SK-N-SH (cell line): ENCODE measurements at regions not wholly inside any gene's neighbourhood (a gene's known extent, or its start where the extent isn't known, plus 50 kb on each side); places are given as distances from the start of the nearest gene placed in this dataset.

Experiments
- CTCF ChIA-PET: fragments of 300-600, 350-600 bp; formaldehyde crosslinking; extraction: SDS; loops from one replicate; lab custom pipeline; 2021; lab: Yijun Ruan, JAX
- POLR2A ChIA-PET: fragments of 350-600 bp; sonication (Branson Sonifier 250); formaldehyde crosslinking; extraction: SDS; loops from one replicate; lab custom pipeline; 2020; ENCODE audit warnings: antibody characterized with exemption, inconsistent platforms; lab: Yijun Ruan, JAX
- DNase-seq: peaks from one replicate; pipeline ENCODE4 v3.0.0; 2012
- H2AFZ ChIP-seq: fragments of 200-600 bp; sonication (generic); 2 replicates; pipeline ENCODE4 v1.8.1; 2016; ENCODE audit warnings: antibody characterized with exemption, mild to moderate bottlenecking, low read depth
- H3F3A ChIP-seq: fragments of 200-600 bp; sonication (generic); replicated peaks from 2 replicates; pipeline ENCODE3; 2016; ENCODE audit warnings: antibody characterized with exemption, mild to moderate bottlenecking; ENCODE audit not compliant: insufficient read depth
- H3K27ac ChIP-seq, 2 experiments: fragments of 200-500 bp in 1 of 2; fragments of 200-600 bp in 1 of 2; sonication (Bioruptor generic) in 1 of 2; sonication (generic), shearing (Covaris generic) in 1 of 2; 2 replicates each; pipeline versions ENCODE4 v1.5.1 to v1.6.1; 2014 to 2016; ENCODE audit warnings: low read depth in 2 of 2, inconsistent platforms in 1 of 2, low read length in 1 of 2, mild to moderate bottlenecking in 1 of 2, mixed read lengths in 1 of 2
- H3K27me3 ChIP-seq: fragments of 200-600 bp; sonication (generic), shearing (Covaris generic); 2 replicates; pipeline ENCODE4 v1.6.1; 2016; ENCODE audit warnings: mixed run types; ENCODE audit not compliant: insufficient read depth
- H3K36me3 ChIP-seq, 2 experiments: fragments of 200-500 bp in 1 of 2; fragments of 200-600 bp in 1 of 2; sonication (Bioruptor generic) in 1 of 2; sonication (generic) in 1 of 2; replicated peaks in 1 of 2; 2 replicates each; pipeline versions ENCODE3 to v1.5.1; 2014 to 2016; ENCODE audit warnings: low read length in 1 of 2, mild to moderate bottlenecking in 1 of 2; ENCODE audit not compliant: insufficient read depth in 2 of 2, control insufficient read depth in 1 of 2
- H3K4me1 ChIP-seq, 2 experiments: fragments of 200-500 bp in 1 of 2; fragments of 200-600 bp in 1 of 2; sonication (Bioruptor generic) in 1 of 2; sonication (generic), shearing (Covaris generic) in 1 of 2; 2 replicates each; pipeline versions ENCODE4 v1.5.1 to v1.6.1; 2014 to 2016; ENCODE audit warnings: low read depth in 1 of 2, low read length in 1 of 2, mixed run types in 1 of 2; ENCODE audit not compliant: insufficient read depth in 2 of 2, control insufficient read depth in 1 of 2
- H3K4me2 ChIP-seq: fragments of 200-600 bp; sonication (generic), shearing (Covaris generic); 2 replicates; pipeline ENCODE4 v1.6.1; 2017; ENCODE audit warnings: mixed run types
- H3K4me3 ChIP-seq, 2 experiments: fragments of 200-500 bp in 1 of 2; fragments of 200-600 bp in 1 of 2; sonication (Bioruptor generic) in 1 of 2; sonication (generic), shearing (Covaris generic) in 1 of 2; 2 replicates each; pipeline versions ENCODE4 v1.5.1 to v1.8.1; 2014 to 2016; ENCODE audit warnings: low read depth in 2 of 2, inconsistent platforms in 1 of 2, low read length in 1 of 2, mild to moderate bottlenecking in 1 of 2, mixed read lengths in 1 of 2, moderate library complexity in 1 of 2
- H3K79me2 ChIP-seq: fragments of 200-600 bp; sonication (generic); 2 replicates; pipeline ENCODE4 v1.8.1; 2017; ENCODE audit warnings: mild to moderate bottlenecking; ENCODE audit not compliant: insufficient read depth
- H3K9ac ChIP-seq: fragments of 200-600 bp; sonication (generic); 2 replicates; pipeline ENCODE4 v1.6.1; 2017; ENCODE audit warnings: mixed run types
- H3K9me2 ChIP-seq: fragments of 200-600 bp; sonication (generic); 2 replicates; pipeline ENCODE4 v1.6.1; 2017; ENCODE audit warnings: mixed run types
- H3K9me3 ChIP-seq: fragments of 200-600 bp; sonication (generic); 2 replicates; pipeline ENCODE4 v1.6.1; 2017; ENCODE audit warnings: mixed run types, mild to moderate bottlenecking, moderate library complexity
- H4K20me1 ChIP-seq: fragments of 200-600 bp; sonication (generic); 2 replicates; pipeline ENCODE4 v1.6.1; 2017; ENCODE audit warnings: mild to moderate bottlenecking, mixed run types; ENCODE audit not compliant: insufficient read depth
- CHD2 ChIP-seq: fragments of 150-350 bp; IDR thresholded peaks from 2 replicates; pipeline ENCODE4 v1.6.1; 2018; ENCODE audit warnings: low read length; ENCODE audit not compliant: partially characterized antibody
- EP300 ChIP-seq, 2 experiments: IDR thresholded peaks; 2 replicates each; pipeline versions ENCODE4 v1.4.0 to v1.6.1; 2012; ENCODE audit warnings: borderline replicate concordance in 1 of 2, low read depth in 1 of 2, low read length in 1 of 2
- FOXJ3 ChIP-seq: sonication (generic); formaldehyde crosslinking; IDR thresholded peaks from 2 replicates; pipeline ENCODE4 v1.5.1; 2020; ENCODE audit warnings: mild to moderate bottlenecking, missing genetic modification reagents
- GABPA ChIP-seq: IDR thresholded peaks from 2 replicates; pipeline ENCODE4 v1.4.0; 2012; ENCODE audit warnings: low read depth, mild to moderate bottlenecking
- GATA2 ChIP-seq: sonication (generic); formaldehyde crosslinking; IDR thresholded peaks from 2 replicates; pipeline ENCODE4 v1.5.0; 2020; ENCODE audit warnings: mild to moderate bottlenecking, missing genetic modification reagents
- JUND ChIP-seq: IDR thresholded peaks from 2 replicates; pipeline ENCODE4 v1.4.0; 2012
- PBX3 ChIP-seq: IDR thresholded peaks from 2 replicates; pipeline ENCODE4; 2012
- RXRA ChIP-seq: IDR thresholded peaks from 2 replicates; pipeline ENCODE4 v1.4.0; 2012; ENCODE audit warnings: low read depth, mild to moderate bottlenecking, borderline replicate concordance
- TCF12 ChIP-seq: IDR thresholded peaks from 2 replicates; pipeline ENCODE4 v1.4.0; 2012
- WGBS: methylation state at CpG from one replicate; pipeline ENCODE4 v1.1.6; 2017; ENCODE audit warnings: low lambda C conversion rate; 5-methylcytosine and 5-hydroxymethylcytosine counted together

GRCh38 chr2:120904830-120905234, 169.2 kb downstream of the GLI2 start:
- Histone ChIP-seq H3K27me3 (no peaks in the 10 kb centered on the region), H3K79me2 (no peaks in the 10 kb centered on the region), H3K9ac (no peak overlapping the region), H3K9me2 (no peaks in the 10 kb centered on the region), H3F3A (no peaks in the 10 kb centered on the region), H3K4me3 (no peak overlapping the region), H3K4me1 (peaks cover 0 to 61% of the 10 kb centered on the region in 2 experiments; a peak in 2 of 4 replicates), H4K20me1 (peaks cover 3% of the 10 kb centered on the region; the same call in 1 of the 2 replicates), H2AFZ (no peak overlapping the region), H3K36me3 (no peaks in the 10 kb centered on the region), H3K27ac (peak overlapping the region in 1 of 2 experiments; percentile 97; a peak in 2 of 4 replicates), H3K4me2 (no peak overlapping the region), H3K9me3 (no peaks in the 10 kb centered on the region)
- WGBS: 77% methylated on average over 5 of the region's 5 CpGs
- POLR2A ChIA-PET: interaction anchor here (0.7 to 1.5 kb wide), 2 partner anchors 125 to 335 kb away, joined by 3 to 4 read pairs; no protein-coding TSS in a partner anchor
- TF ChIP-seq JUND (no peak), FOXJ3 (peak; percentile 71; the same call in 1 of the 2 replicates), TCF12 (no peak), GATA2 (CRISPR knock-in tag) (peak; percentile 56; the same call in 1 of the 2 replicates), EP300 (IDR thresholded peaks at IDR 0.05; ENCODE audit: borderline replicate concordance in 1 of 2, low read depth in 1 of 2, low read length in 1 of 2) (peak in 1 of 2 experiments; percentile 62; a peak in 1 of 4 replicates)
- CTCF ChIA-PET: interaction anchor here (0.7 to 4.9 kb wide), 9 partner anchors 12 to 209 kb away, joined by 3 to 27 read pairs (median 4); no protein-coding TSS in a partner anchor
- peak; percentile 50 for DNase-seq

DNA sequence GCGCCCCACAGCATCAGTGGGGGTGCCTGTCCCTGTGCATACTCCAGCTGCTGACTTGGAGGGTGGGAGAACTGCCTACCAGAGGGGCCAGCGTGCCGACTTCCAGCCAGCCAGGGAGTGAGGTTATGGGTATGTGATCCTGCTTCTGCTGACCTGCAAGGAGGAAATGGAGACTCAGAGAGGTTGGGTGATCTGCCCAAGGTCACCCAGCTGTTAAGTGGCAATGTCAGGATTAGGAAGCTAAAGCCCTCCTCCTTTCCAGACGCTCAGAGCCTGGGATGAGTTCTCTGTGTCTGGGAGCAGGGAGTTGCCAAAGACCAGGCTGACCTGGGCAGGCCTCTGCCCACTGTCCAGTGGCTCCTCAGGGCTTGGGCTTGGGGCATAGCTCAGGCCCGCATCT, 169.6 kb downstream of the GLI2 start:
- no peaks in the 10 kb centered on the region for H3K36me3 ChIP-seq
- peak overlapping the region in 1 of 2 experiments; percentile 97; a peak in 2 of 4 replicates for H3K27ac ChIP-seq
- H3K9me3 ChIP-seq: no peaks in the 10 kb centered on the region
- no peaks in the 10 kb centered on the region for H3K79me2 ChIP-seq
- H4K20me1 ChIP-seq: peaks cover 3% of the 10 kb centered on the region; the same call in 1 of the 2 replicates
- 96% methylated on average over 4 of the region's 5 CpGs for WGBS
- H3K4me3 ChIP-seq: no peak overlapping the region
- H3K9ac ChIP-seq: no peak overlapping the region
- TF ChIP-seq GABPA (no peak), RXRA (no peak), PBX3 (no peak), CHD2 (no peak)
- H3K4me1 ChIP-seq: peaks cover 0 to 59% of the 10 kb centered on the region in 2 experiments; a peak in 2 of 4 replicates
- no peak overlapping the region for H3K4me2 ChIP-seq
- no peaks in the 10 kb centered on the region for H3F3A ChIP-seq
- CTCF ChIA-PET: interaction anchor here (0.7 to 4.9 kb wide), 10 partner anchors 12 to 209 kb away, joined by 3 to 27 read pairs (median 4); no protein-coding TSS in a partner anchor
- H2AFZ ChIP-seq: no peak overlapping the region
- no peak for DNase-seq
- H3K9me2 ChIP-seq: no peaks in the 10 kb centered on the region
- no peaks in the 10 kb centered on the region for H3K27me3 ChIP-seq
- POLR2A ChIA-PET: interaction anchor here (1.5 kb wide), 1 partner anchor 125 kb away, joined by 4 read pairs; no protein-coding TSS in a partner anchor
